ENCODE measurements at regions not wholly inside any gene's neighbourhood (a gene's known extent, or its start where the extent isn't known, plus 50 kb on each side); places are given as distances from the start of the nearest gene placed in this dataset.

GRCh38 chrX:13472975-13473374, 96.4 kb upstream of the EGFL6 start:
- Histone ChIP-seq H3K18ac (ENCODE audit: insufficient read length, low read depth, low read length) (no peak overlapping the region), H3K9ac (ENCODE audit: extremely low read depth, insufficient read length, low read length) (no peak overlapping the region), H2BK15ac (ENCODE audit: low read depth, low read length) (no peak overlapping the region), H2BK120ac (ENCODE audit: low read depth, low read length, poor library complexity, severe bottlenecking) (no peak overlapping the region), H2BK12ac (ENCODE audit: insufficient read length, low read depth, low read length) (no peak overlapping the region), H3T11ph (ENCODE audit: low read length) (no peak overlapping the region), H4K91ac (ENCODE audit: insufficient read length, low read depth, low read length) (no peak overlapping the region), H3K9me3 (ENCODE audit: control insufficient read depth, low read depth, low read length) (peaks cover 3% of the 10 kb centered on the region), H3K4me2 (ENCODE audit: insufficient read depth, insufficient read length, low read length) (no peak overlapping the region), H2BK20ac (ENCODE audit: low read depth, low read length, poor library complexity, severe bottlenecking) (no peak overlapping the region), H4K5ac (ENCODE audit: insufficient read length, low read depth, low read length) (no peak overlapping the region), H2BK5ac (ENCODE audit: insufficient read length, low read length) (no peak overlapping the region), H3K4me1 (ENCODE audit: insufficient read depth, low read length) (0 out of 2 replicates have a peak, but pooled peaks cover 2% of the 10 kb centered on the region), H3K4ac (ENCODE audit: low read depth, low read length) (no peak overlapping the region), H4K20me1 (ENCODE audit: control insufficient read depth, insufficient read depth, insufficient read length) (no peaks in the 10 kb centered on the region), H3K23ac (ENCODE audit: insufficient read length, low read depth, low read length) (no peak overlapping the region), H3K79me1 (ENCODE audit: insufficient read depth, low read depth, low read length, poor library complexity, severe bottlenecking) (no peaks in the 10 kb centered on the region), H4K8ac (replicated peaks; ENCODE audit: insufficient read length, low read depth, low read length) (no peak overlapping the region), H3K14ac (ENCODE audit: insufficient read depth, low read length) (no peak overlapping the region), H3K27me3 (ENCODE audit: insufficient read depth, low read length) (no peaks in the 10 kb centered on the region), H2AK5ac (ENCODE audit: insufficient read length, low read length) (no peak overlapping the region), H3K56ac (ENCODE audit: insufficient read length, low read depth, low read length) (no peak overlapping the region), H3K79me2 (ENCODE audit: insufficient read depth, low read length) (no peaks in the 10 kb centered on the region), H3K23me2 (ENCODE audit: insufficient read length, low read depth, low read length, poor library complexity, severe bottlenecking) (no peaks in the 10 kb centered on the region), H2AFZ (ENCODE audit: low read length) (no peak overlapping the region), H3K27ac (ENCODE audit: insufficient read length, low read depth, low read length) (no peak overlapping the region)
- Mint-ChIP-seq H3K36me3 (ENCODE audit: insufficient read depth in 1 of 3, low read depth in 3 of 3) (peaks cover 0 to 6% (median 3%) of the 10 kb centered on the region in 3 experiments; a peak in 3 of 7 replicates), H3K9me3 (peaks cover 54 to 61% of the 10 kb centered on the region in 2 experiments), H3K4me3 (no peak overlapping the region), H3K27ac (no peak overlapping the region; a peak in 1 of 7 replicates), H3K4me1 (peaks cover 0 to 17% of the 10 kb centered on the region in 2 experiments), H3K27me3 (ENCODE audit: low read depth) (peaks cover 4% of the 10 kb centered on the region; the same call in 1 of the 2 replicates)
- WGBS (ENCODE audit: extremely low coverage, insufficient read length, low lambda C conversion rate): no CpG with 5 or more reads among the region's 5 CpGs
- no peak for DNase-seq
- peak; percentile 27 for TF ChIP-seq CTCF (conservative IDR thresholded peaks at IDR 0.05)

All from H9 (cell line).